ENCODE measurements at regions not wholly inside any gene's neighbourhood (a gene's known extent, or its start where the extent isn't known, plus 50 kb on each side); places are given as distances from the start of the nearest gene placed in this dataset.

DNA sequence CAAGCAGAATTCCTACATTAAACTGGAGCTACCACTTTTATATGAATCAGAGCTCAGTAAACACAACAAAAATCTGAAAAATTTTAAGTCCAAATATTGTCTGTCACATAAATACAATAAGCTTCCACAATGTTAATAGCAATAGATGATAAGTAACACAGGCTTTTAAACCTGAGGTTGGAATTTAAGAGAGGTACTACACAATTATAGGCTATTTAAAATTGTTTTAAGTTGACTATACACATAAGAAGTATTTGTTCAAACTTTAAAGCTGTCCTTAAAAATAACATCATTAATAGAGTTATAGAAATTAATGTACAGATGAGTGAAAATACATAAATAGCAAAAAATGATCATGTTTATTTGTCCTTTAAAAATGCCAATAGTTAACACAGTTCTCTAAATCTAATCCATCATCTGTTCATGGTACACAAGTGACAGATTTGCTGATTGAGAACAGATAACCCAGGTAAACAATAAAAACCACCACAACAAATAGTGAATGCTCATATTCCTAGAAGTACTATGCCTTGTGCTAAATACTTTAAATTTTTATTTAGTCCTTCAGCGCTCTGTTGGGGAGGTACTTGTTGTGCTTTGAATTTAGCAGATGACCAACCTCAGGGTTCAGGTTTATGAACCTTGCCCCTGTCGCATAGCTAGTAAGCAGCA is 382.3 kb upstream of the ID4 start:
- TF ChIP-seq POU2F2 (IDR thresholded peaks at IDR 0.05; ENCODE audit: low read depth, low read length) (no peak), SPI1 (IDR thresholded peaks at IDR 0.05; ENCODE audit: low read depth, low read length) (no peak), POLR2AphosphoS5 (IDR thresholded peaks at IDR 0.05; ENCODE audit: low read depth, low read length) (no peak), TAF1 (IDR thresholded peaks at IDR 0.05; ENCODE audit: low read depth, low read length) (no peak), PAX5 (IDR thresholded peaks at IDR 0.05; ENCODE audit: insufficient read depth, low read length, severe bottlenecking) (no peak), POLR2A (IDR thresholded peaks at IDR 0.05; ENCODE audit: low read depth, low read length) (no peak)
- DNase-seq (ENCODE audit: insufficient read length, low spot score) (no peak), FAIRE-seq (no peak)

GRCh38 chr6:19463250-19463649 is 373.9 kb upstream of the ID4 start:
- FAIRE-seq = no peak

GRCh38 chr6:19463925-19464324 is 373.2 kb upstream of the ID4 start:
- TF ChIP-seq POU2F2 (IDR thresholded peaks at IDR 0.05; ENCODE audit: low read depth, low read length) (no peak), PAX5 (IDR thresholded peaks at IDR 0.05; ENCODE audit: insufficient read depth, low read length, severe bottlenecking) (no peak), POLR2AphosphoS5 (IDR thresholded peaks at IDR 0.05; ENCODE audit: low read depth, low read length) (no peak), TAF1 (IDR thresholded peaks at IDR 0.05; ENCODE audit: low read depth, low read length) (no peak)
- no peak for FAIRE-seq

More at GRCh38 chr6:19463250-19463649, 373.9 kb upstream of the ID4 start:
- TF ChIP-seq POLR2A (IDR thresholded peaks at IDR 0.05; ENCODE audit: low read depth, low read length) = no peak
- TF ChIP-seq PAX5 (IDR thresholded peaks at IDR 0.05; ENCODE audit: insufficient read depth, low read length, severe bottlenecking) = no peak
- TF ChIP-seq POU2F2 (IDR thresholded peaks at IDR 0.05; ENCODE audit: low read depth, low read length) = no peak
- no peak for TF ChIP-seq SPI1 (IDR thresholded peaks at IDR 0.05; ENCODE audit: low read depth, low read length)
- TF ChIP-seq POLR2AphosphoS5 (IDR thresholded peaks at IDR 0.05; ENCODE audit: low read depth, low read length) = no peak
- TF ChIP-seq TAF1 (IDR thresholded peaks at IDR 0.05; ENCODE audit: low read depth, low read length) = no peak
- DNase-seq (ENCODE audit: insufficient read length, low spot score) = no peak

GRCh38 chr6:19465256-19465655 is 371.9 kb upstream of the ID4 start:
- no peak for FAIRE-seq
- TF ChIP-seq POLR2A (IDR thresholded peaks at IDR 0.05; ENCODE audit: low read depth, low read length) = no peak
- no peak for TF ChIP-seq POU2F2 (IDR thresholded peaks at IDR 0.05; ENCODE audit: low read depth, low read length)
- no peak for TF ChIP-seq PAX5 (IDR thresholded peaks at IDR 0.05; ENCODE audit: insufficient read depth, low read length, severe bottlenecking)
- TF ChIP-seq TAF1 (IDR thresholded peaks at IDR 0.05; ENCODE audit: low read depth, low read length) = no peak
- TF ChIP-seq POLR2AphosphoS5 (IDR thresholded peaks at IDR 0.05; ENCODE audit: low read depth, low read length) = no peak
- no peak for TF ChIP-seq SPI1 (IDR thresholded peaks at IDR 0.05; ENCODE audit: low read depth, low read length)
- DNase-seq (ENCODE audit: insufficient read length, low spot score) = no peak

More at GRCh38 chr6:19463925-19464324, 373.2 kb upstream of the ID4 start:
- DNase-seq (ENCODE audit: insufficient read length, low spot score) = no peak

- DNase-seq (ENCODE audit: insufficient read length, low spot score) (no peak), FAIRE-seq (no peak)
- no peak for TF ChIP-seq PAX5 (IDR thresholded peaks at IDR 0.05; ENCODE audit: insufficient read depth, low read length, severe bottlenecking)
- no peak for TF ChIP-seq POU2F2 (IDR thresholded peaks at IDR 0.05; ENCODE audit: low read depth, low read length)
- no peak for TF ChIP-seq POLR2A (IDR thresholded peaks at IDR 0.05; ENCODE audit: low read depth, low read length)
- TF ChIP-seq SPI1 (IDR thresholded peaks at IDR 0.05; ENCODE audit: low read depth, low read length) = no peak
- no peak for TF ChIP-seq TAF1 (IDR thresholded peaks at IDR 0.05; ENCODE audit: low read depth, low read length)
Measured at GRCh38 chr6:19465760-19466159, 371.4 kb upstream of the ID4 start.

- TF ChIP-seq POLR2A (IDR thresholded peaks at IDR 0.05; ENCODE audit: low read depth, low read length) = no peak
- FAIRE-seq = peak; percentile 65
Measured at GRCh38 chr6:19470333-19470732, 366.8 kb upstream of the ID4 start.

GRCh38 chr6:19472153-19472552 is 365.0 kb upstream of the ID4 start:
- FAIRE-seq (no peak), DNase-seq (ENCODE audit: insufficient read length, low spot score) (no peak)
- TF ChIP-seq POLR2A (IDR thresholded peaks at IDR 0.05; ENCODE audit: low read depth, low read length) (no peak), SPI1 (IDR thresholded peaks at IDR 0.05; ENCODE audit: low read depth, low read length) (no peak), POLR2AphosphoS5 (IDR thresholded peaks at IDR 0.05; ENCODE audit: low read depth, low read length) (no peak), TAF1 (IDR thresholded peaks at IDR 0.05; ENCODE audit: low read depth, low read length) (no peak), PAX5 (IDR thresholded peaks at IDR 0.05; ENCODE audit: insufficient read depth, low read length, severe bottlenecking) (no peak), POU2F2 (IDR thresholded peaks at IDR 0.05; ENCODE audit: low read depth, low read length) (no peak)

More at GRCh38 chr6:19470333-19470732, 366.8 kb upstream of the ID4 start:
- DNase-seq (ENCODE audit: insufficient read length, low spot score) = no peak

- FAIRE-seq (no peak), DNase-seq (ENCODE audit: insufficient read length, low spot score) (no peak)
- TF ChIP-seq POLR2A (IDR thresholded peaks at IDR 0.05; ENCODE audit: low read depth, low read length) = no peak
- TF ChIP-seq POU2F2 (IDR thresholded peaks at IDR 0.05; ENCODE audit: low read depth, low read length) = no peak
- TF ChIP-seq SPI1 (IDR thresholded peaks at IDR 0.05; ENCODE audit: low read depth, low read length) = no peak
- no peak for TF ChIP-seq TAF1 (IDR thresholded peaks at IDR 0.05; ENCODE audit: low read depth, low read length)
- no peak for TF ChIP-seq POLR2AphosphoS5 (IDR thresholded peaks at IDR 0.05; ENCODE audit: low read depth, low read length)
- no peak for TF ChIP-seq PAX5 (IDR thresholded peaks at IDR 0.05; ENCODE audit: insufficient read depth, low read length, severe bottlenecking)
Measured at GRCh38 chr6:19472850-19473249, 364.3 kb upstream of the ID4 start.

DNA sequence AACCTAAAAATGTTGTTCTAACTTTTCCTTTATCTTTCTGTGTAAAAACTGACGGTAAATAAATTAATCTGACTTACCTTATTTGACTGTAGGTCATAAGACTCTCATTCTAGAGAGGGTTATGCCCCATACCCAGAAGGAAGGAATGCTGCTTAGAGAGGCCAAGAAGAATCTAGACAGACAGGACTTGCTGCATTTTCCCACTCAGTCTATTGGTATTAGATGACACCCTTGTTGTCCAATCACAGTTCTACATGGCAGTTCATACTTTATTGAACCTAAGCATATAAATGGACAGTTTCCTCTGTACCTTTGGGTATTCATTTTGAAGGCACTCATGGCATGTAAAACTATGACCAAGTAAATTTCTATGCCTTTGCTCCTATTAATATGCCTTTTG is 359.6 kb upstream of the ID4 start:
- FAIRE-seq = no peak

DNA sequence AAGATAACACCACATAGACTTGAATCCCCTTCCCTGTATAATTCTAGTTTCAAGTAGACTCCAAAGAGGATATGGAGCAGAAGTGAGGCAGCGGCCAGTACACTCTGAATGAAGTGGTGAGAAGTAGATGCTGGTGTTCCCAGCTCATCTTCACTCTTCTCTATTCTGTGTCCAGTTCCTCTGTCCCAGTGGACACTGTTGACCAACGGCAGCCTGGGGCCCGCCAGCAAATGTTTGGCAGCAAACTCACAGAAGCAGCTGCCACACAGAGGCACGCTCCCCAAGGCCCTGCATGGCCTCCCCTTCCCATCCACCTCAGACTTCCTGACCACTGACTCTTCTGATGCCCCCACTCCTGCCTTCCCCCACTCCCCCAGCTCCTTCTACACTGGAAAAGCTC is 358.9 kb upstream of the ID4 start:
- TF ChIP-seq PAX5 (IDR thresholded peaks at IDR 0.05; ENCODE audit: insufficient read depth, low read length, severe bottlenecking) (no peak), POU2F2 (IDR thresholded peaks at IDR 0.05; ENCODE audit: low read depth, low read length) (no peak), SPI1 (IDR thresholded peaks at IDR 0.05; ENCODE audit: low read depth, low read length) (no peak), TAF1 (IDR thresholded peaks at IDR 0.05; ENCODE audit: low read depth, low read length) (no peak), POLR2AphosphoS5 (IDR thresholded peaks at IDR 0.05; ENCODE audit: low read depth, low read length) (no peak)
- FAIRE-seq (no peak), DNase-seq (ENCODE audit: insufficient read length, low spot score) (no peak)

More for the DNA sequence above, 359.6 kb upstream of the ID4 start:
- no peak for TF ChIP-seq POLR2A (IDR thresholded peaks at IDR 0.05; ENCODE audit: low read depth, low read length)
- no peak for TF ChIP-seq POLR2AphosphoS5 (IDR thresholded peaks at IDR 0.05; ENCODE audit: low read depth, low read length)
- no peak for TF ChIP-seq TAF1 (IDR thresholded peaks at IDR 0.05; ENCODE audit: low read depth, low read length)
- TF ChIP-seq POU2F2 (IDR thresholded peaks at IDR 0.05; ENCODE audit: low read depth, low read length) = no peak
- no peak for TF ChIP-seq PAX5 (IDR thresholded peaks at IDR 0.05; ENCODE audit: insufficient read depth, low read length, severe bottlenecking)
- no peak for TF ChIP-seq SPI1 (IDR thresholded peaks at IDR 0.05; ENCODE audit: low read depth, low read length)
- DNase-seq (ENCODE audit: insufficient read length, low spot score) = no peak
